GM12892 (cell line): ENCODE measurements at regions not wholly inside any gene's neighbourhood (a gene's known extent, or its start where the extent isn't known, plus 50 kb on each side); places are given as distances from the start of the nearest gene placed in this dataset.

Source experiments
- POLR2A ChIP-seq: IDR thresholded peaks from 2 replicates; pipeline ENCODE4 v1.6.1; 2011; ENCODE audit warnings: low read depth, low read length, control low read depth
- POLR2AphosphoS5 ChIP-seq: IDR thresholded peaks from 2 replicates; pipeline ENCODE4 v1.6.1; 2011; ENCODE audit warnings: low read depth, low read length, control low read depth
- TAF1 ChIP-seq: IDR thresholded peaks from 2 replicates; pipeline ENCODE4 v1.6.1; 2011; ENCODE audit warnings: low read depth, mild to moderate bottlenecking, control low read depth, low read length, borderline replicate concordance

- TF ChIP-seq POLR2A (no peak), POLR2AphosphoS5 (no peak), TAF1 (no peak)
Observed at GRCh38 chr7:10838228-10838627, 135.4 kb upstream of the PHF14 start.
